PC-3 (cell line): ENCODE measurements at regions not wholly inside any gene's neighbourhood (a gene's known extent, or its start where the extent isn't known, plus 50 kb on each side); places are given as distances from the start of the nearest gene placed in this dataset.
"Not testable (repeated sequence)": the region's sequence is repeated elsewhere in the genome, so short reads cannot be mapped to it uniquely, and the experiment has no call there.

Experiments
- ATAC-seq: fragments of 200-7000 bp; cut with Tn5 transposase; 2 replicates; pipeline ENCODE4 v1.9.1; 2020; ENCODE audit warnings: mild to moderate bottlenecking, moderate library complexity
- BruUV-seq: library from RNA; stranded (reverse); fragments of 400-500 nt; replicated peaks from 2 replicates; lab custom pipeline; 2021; lab: Mats Ljungman, UMichigan
- CTCF ChIA-PET: fragments of 300-600 bp; sonication (Branson Sonifier 250); formaldehyde crosslinking; loops from one replicate; lab custom pipeline; 2022; ENCODE audit warnings: antibody characterized with exemption; lab: Charles Lee
- POLR2A ChIA-PET: fragments of 300-600 bp; sonication (Branson Sonifier 250); formaldehyde crosslinking; loops from one replicate; lab custom pipeline; 2022; ENCODE audit warnings: antibody characterized with exemption; ENCODE audit not compliant: unreplicated experiment; lab: Charles Lee
- DNase-seq: peaks from one replicate; pipeline ENCODE4 v3.0.0-alpha.2; 2015
- H2AFZ ChIP-seq: fragments of 300-600 bp; sonication (generic); 2 replicates; pipeline ENCODE4 v1.6.0; 2016; ENCODE audit warnings: antibody characterized with exemption, low read length
- H3F3A ChIP-seq: fragments of 300-600 bp; sonication (generic); one replicate; pipeline ENCODE4 v1.6.0; 2017; ENCODE audit warnings: antibody characterized with exemption, low read length, control low read depth, mild to moderate bottlenecking; ENCODE audit not compliant: unreplicated experiment
- H3K27ac ChIP-seq: fragments of 300-600 bp; sonication (generic); 2 replicates; pipeline ENCODE4 v1.5.1; 2016; ENCODE audit warnings: mild to moderate bottlenecking, low read length
- H3K27me3 ChIP-seq: fragments of 300-600 bp; sonication (generic); 2 replicates; pipeline ENCODE4 v1.6.1; 2016; ENCODE audit warnings: low read length, mixed read lengths
- H3K36me3 ChIP-seq: fragments of 300-600 bp; sonication (generic); 2 replicates; pipeline ENCODE4 v1.6.1; 2016; ENCODE audit warnings: low read depth, mixed run types, low read length, mixed read lengths
- H3K4me1 ChIP-seq: fragments of 300-600 bp; sonication (generic); 2 replicates; pipeline ENCODE4 v1.5.1; 2016; ENCODE audit warnings: low read length; ENCODE audit not compliant: insufficient read depth
- H3K4me2 ChIP-seq: fragments of 300-600 bp; sonication (generic); 2 replicates; pipeline ENCODE4 v1.6.0; 2016; ENCODE audit warnings: low read length
- H3K4me3 ChIP-seq: fragments of 300-600 bp; sonication (generic); 2 replicates; pipeline ENCODE4 v1.5.1; 2016; ENCODE audit warnings: mild to moderate bottlenecking, low read length, mixed read lengths
- H3K79me2 ChIP-seq: fragments of 300-600 bp; sonication (generic); 2 replicates; pipeline ENCODE4 v1.6.1; 2017; ENCODE audit warnings: low read length, mixed read lengths
- H3K9ac ChIP-seq: fragments of 300-600 bp; sonication (generic); 2 replicates; pipeline ENCODE4 v1.6.0; 2016; ENCODE audit warnings: mild to moderate bottlenecking, low read length
- H3K9me2 ChIP-seq: fragments of 300-600 bp; sonication (generic); replicated peaks from 2 replicates; pipeline ENCODE4 v1.6.1; 2016; ENCODE audit warnings: mixed run types, low read length, mixed read lengths
- H3K9me3 ChIP-seq: fragments of 300-600 bp; sonication (generic); 2 replicates; pipeline ENCODE4 v1.6.1; 2016; ENCODE audit warnings: low read length, mixed read lengths
- H4K20me1 ChIP-seq: fragments of 300-600 bp; sonication (generic); 2 replicates; pipeline ENCODE4 v1.6.1; 2016; ENCODE audit warnings: low read length, mixed read lengths
- intact Hi-C: fragments of 100-400 bp; cut with micrococcal nuclease; formaldehyde crosslinking; loops from 2 replicates; pipeline ENCODE4 v1.9.0; 2023

- ATAC-seq (peak; percentile 86), DNase-seq (peak; percentile 89)
- BruUV-seq, H3K4me2 ChIP-seq, H3K79me2 ChIP-seq, H3K4me1 ChIP-seq, H3K9me2 ChIP-seq, CTCF ChIA-PET, H3K9ac ChIP-seq, H3K36me3 ChIP-seq, intact Hi-C loops, H3F3A ChIP-seq, H3K9me3 ChIP-seq, H3K27me3 ChIP-seq, H2AFZ ChIP-seq, H4K20me1 ChIP-seq, H3K4me3 ChIP-seq, POLR2A ChIA-PET: not testable (repeated sequence)
- H3K27ac ChIP-seq = peak overlapping the region; percentile 76
These were observed 74.7 kb downstream of the NPIPB5 start for GRCh38 chr16:22585431-22585830.

DNA sequence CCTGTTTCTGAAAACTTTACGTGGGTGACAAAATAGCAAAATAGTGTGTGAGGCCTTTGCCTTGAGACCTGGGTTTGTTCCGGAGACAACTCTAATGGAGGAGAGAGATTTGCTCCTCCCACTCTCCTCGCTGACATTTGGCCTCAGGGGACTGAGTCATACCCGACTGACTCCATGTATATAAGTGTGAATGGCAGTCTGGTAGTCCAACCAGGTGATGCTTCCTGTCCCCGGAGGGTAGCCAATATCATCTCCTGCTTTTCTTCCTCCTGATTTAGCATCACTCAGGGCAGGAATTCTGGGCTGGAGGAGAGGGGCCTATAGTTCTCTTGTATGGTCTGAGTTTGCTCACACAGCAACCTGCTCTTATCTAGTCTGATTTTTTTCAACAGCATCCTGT, 76.0 kb downstream of the NPIPB5 start:
- H3K4me2 ChIP-seq, H3K9me2 ChIP-seq, H3K9ac ChIP-seq, H2AFZ ChIP-seq, H3K79me2 ChIP-seq, CTCF ChIA-PET, BruUV-seq, H4K20me1 ChIP-seq, H3K4me1 ChIP-seq, H3K27me3 ChIP-seq, intact Hi-C loops, H3F3A ChIP-seq, POLR2A ChIA-PET, H3K9me3 ChIP-seq, H3K36me3 ChIP-seq, H3K4me3 ChIP-seq, DNase-seq: not testable (repeated sequence)
- H3K27ac ChIP-seq = peak overlapping the region; percentile 75
- peak; percentile 39 for ATAC-seq

- BruUV-seq, H4K20me1 ChIP-seq, H3K9me2 ChIP-seq, H3K36me3 ChIP-seq, H3K79me2 ChIP-seq, H3K27me3 ChIP-seq, H3F3A ChIP-seq, CTCF ChIA-PET, ATAC-seq, H3K4me1 ChIP-seq, H3K4me2 ChIP-seq, intact Hi-C loops, H3K9ac ChIP-seq, DNase-seq, POLR2A ChIA-PET, H3K27ac ChIP-seq, H3K9me3 ChIP-seq, H2AFZ ChIP-seq, H3K4me3 ChIP-seq: not testable (repeated sequence)
These were observed 79.1 kb downstream of the NPIPB5 start for GRCh38 chr16:22589757-22590156.

- BruUV-seq, H3K36me3 ChIP-seq, H3K4me2 ChIP-seq, H3F3A ChIP-seq, H3K9me2 ChIP-seq, H3K27ac ChIP-seq, intact Hi-C loops, H3K9me3 ChIP-seq, CTCF ChIA-PET, H3K79me2 ChIP-seq, H3K4me3 ChIP-seq, H3K4me1 ChIP-seq, H3K9ac ChIP-seq, DNase-seq, H2AFZ ChIP-seq, H4K20me1 ChIP-seq, H3K27me3 ChIP-seq, POLR2A ChIA-PET: not testable (repeated sequence)
- ATAC-seq = peak; percentile 93
These were observed 85.9 kb downstream of the NPIPB5 start for GRCh38 chr16:22596445-22597045.

- H3K27ac ChIP-seq, H3K4me2 ChIP-seq, H3K9ac ChIP-seq, BruUV-seq, H3K27me3 ChIP-seq, H4K20me1 ChIP-seq, ATAC-seq, H3K4me1 ChIP-seq, H2AFZ ChIP-seq, H3K4me3 ChIP-seq, H3K9me3 ChIP-seq, POLR2A ChIA-PET, H3K36me3 ChIP-seq, H3K79me2 ChIP-seq, intact Hi-C loops, H3F3A ChIP-seq, H3K9me2 ChIP-seq, DNase-seq, CTCF ChIA-PET: not testable (repeated sequence)
These were observed 93.1 kb downstream of the NPIPB5 start for GRCh38 chr16:22603744-22604143.

DNA sequence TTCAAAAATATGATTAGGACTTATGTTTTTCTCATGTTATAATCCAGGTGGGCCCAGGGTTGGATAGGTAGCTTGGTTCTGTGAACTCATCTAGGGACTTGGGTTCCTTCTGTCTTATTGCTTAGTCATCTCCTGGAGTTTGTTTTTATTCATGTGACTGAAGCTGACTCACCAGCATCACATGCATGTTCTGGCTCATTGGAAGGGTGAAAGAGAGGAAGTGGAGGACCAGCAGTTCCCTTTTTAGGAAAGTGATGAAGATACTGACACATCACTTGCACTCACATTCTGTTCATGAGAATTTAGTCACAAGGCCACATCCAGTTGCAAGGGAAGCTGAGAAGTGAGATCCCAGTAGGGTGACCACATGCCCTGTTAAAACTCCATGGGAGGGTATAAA, 95.9 kb downstream of the NPIPB5 start:
- H3K4me2 ChIP-seq, H3K4me1 ChIP-seq, H3F3A ChIP-seq, H2AFZ ChIP-seq, CTCF ChIA-PET, H3K9ac ChIP-seq, BruUV-seq, H3K9me2 ChIP-seq, H3K79me2 ChIP-seq, H3K4me3 ChIP-seq, intact Hi-C loops, DNase-seq, H3K9me3 ChIP-seq, H3K36me3 ChIP-seq, H4K20me1 ChIP-seq, POLR2A ChIA-PET, H3K27ac ChIP-seq, H3K27me3 ChIP-seq: not testable (repeated sequence)
- peak; percentile 91 for ATAC-seq

DNA sequence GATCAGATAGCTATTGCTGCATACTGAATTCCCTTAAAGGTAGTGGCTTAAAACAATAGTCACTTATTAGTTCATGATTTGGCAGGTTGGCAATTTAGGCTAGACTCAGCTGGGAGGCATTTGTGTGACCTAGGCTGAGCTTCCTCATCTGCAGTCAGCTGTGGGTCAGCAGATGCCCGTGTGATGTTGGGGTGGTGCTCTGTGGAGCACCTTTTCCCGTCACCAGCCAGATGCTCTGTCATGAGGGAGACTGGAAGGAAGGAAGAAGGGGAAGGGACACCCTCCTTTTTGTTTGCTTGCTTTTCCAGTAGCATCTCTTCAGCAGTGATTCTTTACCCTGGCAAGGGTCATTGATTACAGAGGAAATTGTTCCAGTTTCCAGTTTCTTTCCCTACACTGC, 99.1 kb downstream of the NPIPB5 start:
- H3K4me1 ChIP-seq, H2AFZ ChIP-seq, H3F3A ChIP-seq, intact Hi-C loops, H4K20me1 ChIP-seq, H3K27me3 ChIP-seq, H3K4me2 ChIP-seq, H3K9ac ChIP-seq, H3K9me3 ChIP-seq, H3K27ac ChIP-seq, H3K36me3 ChIP-seq, CTCF ChIA-PET, DNase-seq, H3K9me2 ChIP-seq, POLR2A ChIA-PET, H3K79me2 ChIP-seq, BruUV-seq, H3K4me3 ChIP-seq, ATAC-seq: not testable (repeated sequence)
